ENCODE measurements at regions not wholly inside any gene's neighbourhood (a gene's known extent, or its start where the extent isn't known, plus 50 kb on each side); places are given as distances from the start of the nearest gene placed in this dataset.

GRCh38 chr18:55787536-55788073, 199.6 kb upstream of the TCF4 start:
- Histone ChIP-seq H3K36me3 (ENCODE audit: insufficient read depth in 1 of 2, low read depth in 1 of 2) (no peaks in the 10 kb centered on the region), H3K4me1 (no peaks in the 10 kb centered on the region), H3K27me3 (ENCODE audit: insufficient read depth in 3 of 3, low read length in 2 of 3) (no peaks in the 10 kb centered on the region), H3K27ac (no peak overlapping the region), H3K9me3 (peaks cover 6% of the 10 kb centered on the region), H3K4me3 (no peak overlapping the region)
- no peak for ATAC-seq
- 57 to 80% (median 77%) methylated on average over 3 of the region's 3 CpGs for WGBS, 3 donors
- DNase-seq, result no peak
- TF ChIP-seq CTCF (IDR thresholded peaks at IDR 0.05), result no peak
- intact Hi-C loops (cut with DNase I), result loop anchor here in 1 of 2 donors (10.0 kb wide), 2 partner anchors 693 to 787 kb away; no protein-coding TSS in a partner anchor

- H3K27me3 ChIP-seq (ENCODE audit: insufficient read depth in 3 of 3, low read length in 2 of 3), result no peaks in the 10 kb centered on the region
- DNase-seq, result no peak
- 55 to 73% (median 58%) methylated on average over 2 of the region's 2 CpGs for WGBS, 3 donors
- no peaks in the 10 kb centered on the region for H3K4me1 ChIP-seq
- peak in 1 of 4 donors; percentile 68 for ATAC-seq
- no peak overlapping the region for H3K4me3 ChIP-seq
- intact Hi-C loops (cut with DNase I), result loop anchor here in 1 of 2 donors (10.0 kb wide), 2 partner anchors 692 to 788 kb away; no protein-coding TSS in a partner anchor
- no peak for TF ChIP-seq CTCF (IDR thresholded peaks at IDR 0.05)
- no peaks in the 10 kb centered on the region for H3K36me3 ChIP-seq (ENCODE audit: insufficient read depth in 1 of 2, low read depth in 1 of 2)
- peaks cover 6% of the 10 kb centered on the region for H3K9me3 ChIP-seq
- H3K27ac ChIP-seq, result no peak overlapping the region
Measured at GRCh38 chr18:55786651-55787272, 198.8 kb upstream of the TCF4 start.

GRCh38 chr18:55783921-55784320, 195.9 kb upstream of the TCF4 start:
- ATAC-seq (no peak), DNase-seq (no peak)
- 68 to 84% (median 73%) methylated on average over 2 of the region's 2 CpGs for WGBS, 3 donors
- Histone ChIP-seq H3K27me3 (ENCODE audit: insufficient read depth in 3 of 3, low read length in 2 of 3) (no peaks in the 10 kb centered on the region), H3K36me3 (ENCODE audit: insufficient read depth in 1 of 2, low read depth in 1 of 2) (no peaks in the 10 kb centered on the region), H3K9me3 (no peaks in the 10 kb centered on the region), H3K4me1 (peaks cover 7% of the 10 kb centered on the region), H3K27ac (no peak overlapping the region), H3K4me3 (no peak overlapping the region)
- no peak for TF ChIP-seq CTCF (IDR thresholded peaks at IDR 0.05)
- intact Hi-C loops (cut with DNase I), result loop anchor here (5.0 to 10.0 kb wide), 6 partner anchors 192 to 791 kb away; no protein-coding TSS in a partner anchor

GRCh38 chr18:55781481-55781957, 193.5 kb upstream of the TCF4 start:
- DNase-seq, result peak; percentile 33 to 67
- peak; percentile 57 to 80 (median 73) for ATAC-seq
- H3K36me3 ChIP-seq (ENCODE audit: insufficient read depth in 1 of 2, low read depth in 1 of 2), result no peaks in the 10 kb centered on the region
- TF ChIP-seq CTCF (IDR thresholded peaks at IDR 0.05), result peak; percentile 73
- intact Hi-C loops (cut with DNase I), result loop anchor here (1.0 to 10.0 kb wide), 9 partner anchors 189 to 793 kb away; no protein-coding TSS in a partner anchor
- no peak overlapping the region for H3K4me3 ChIP-seq
- H3K9me3 ChIP-seq, result no peaks in the 10 kb centered on the region
- H3K4me1 ChIP-seq, result peaks cover 9% of the 10 kb centered on the region
- H3K27me3 ChIP-seq (ENCODE audit: insufficient read depth in 3 of 3, low read length in 2 of 3), result no peaks in the 10 kb centered on the region
- 36 to 54% (median 37%) methylated on average over 6 of the region's 6 CpGs for WGBS, 3 donors
- peak overlapping the region; percentile 82 for H3K27ac ChIP-seq

Data from psoas muscle (tissue), 7 donors.